ENCODE measurements at regions not wholly inside any gene's neighbourhood (a gene's known extent, or its start where the extent isn't known, plus 50 kb on each side); places are given as distances from the start of the nearest gene placed in this dataset.

DNA sequence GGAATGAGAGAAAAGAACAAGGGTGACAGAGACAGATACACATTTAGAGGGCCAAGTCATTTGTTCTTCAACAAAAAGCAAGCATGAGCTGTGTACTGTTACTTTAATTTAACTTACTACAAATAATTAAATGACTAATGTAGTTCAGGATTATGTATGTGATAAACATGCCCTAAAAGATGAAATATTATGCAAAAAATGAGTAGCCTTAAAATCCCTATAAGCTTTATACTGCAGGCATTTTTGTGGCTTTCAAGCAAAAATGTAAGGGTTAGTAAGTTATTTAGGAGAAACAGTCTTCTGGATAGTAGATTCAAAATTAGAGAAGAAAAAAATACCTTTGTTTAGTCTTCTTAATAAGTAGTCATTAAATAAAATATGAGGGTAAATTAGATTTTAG lies 431.2 kb downstream of the CSNK1G3 start:
- Histone ChIP-seq H4K20me1 (ENCODE audit: control insufficient read depth, insufficient read depth, insufficient read length) (no peaks in the 10 kb centered on the region), H4K91ac (ENCODE audit: insufficient read length, low read depth, low read length) (no peak overlapping the region), H3K79me1 (ENCODE audit: insufficient read depth, low read depth, low read length, poor library complexity, severe bottlenecking) (no peaks in the 10 kb centered on the region), H3K9ac (ENCODE audit: extremely low read depth, insufficient read length, low read length) (no peak overlapping the region), H2BK12ac (ENCODE audit: insufficient read length, low read depth, low read length) (no peak overlapping the region), H3K79me2 (ENCODE audit: insufficient read depth, low read length) (no peaks in the 10 kb centered on the region), H3K56ac (ENCODE audit: insufficient read length, low read depth, low read length) (no peak overlapping the region), H3K4me1 (ENCODE audit: insufficient read depth, low read length) (no peaks in the 10 kb centered on the region), H3K23me2 (ENCODE audit: insufficient read length, low read depth, low read length, poor library complexity, severe bottlenecking) (no peaks in the 10 kb centered on the region), H2BK5ac (ENCODE audit: insufficient read length, low read length) (no peak overlapping the region), H3K9me3 (ENCODE audit: control insufficient read depth, low read depth, low read length) (peaks cover 12% of the 10 kb centered on the region), H4K5ac (ENCODE audit: insufficient read length, low read depth, low read length) (no peak overlapping the region), H2BK20ac (ENCODE audit: low read depth, low read length, poor library complexity, severe bottlenecking) (no peak overlapping the region), H2BK120ac (ENCODE audit: low read depth, low read length, poor library complexity, severe bottlenecking) (no peak overlapping the region), H3K23ac (ENCODE audit: insufficient read length, low read depth, low read length) (no peak overlapping the region), H3K27ac (ENCODE audit: insufficient read length, low read depth, low read length) (no peak overlapping the region), H2AK5ac (ENCODE audit: insufficient read length, low read length) (no peak overlapping the region), H4K8ac (replicated peaks; ENCODE audit: insufficient read length, low read depth, low read length) (no peak overlapping the region), H3T11ph (ENCODE audit: low read length) (no peak overlapping the region), H3K18ac (ENCODE audit: insufficient read length, low read depth, low read length) (no peak overlapping the region), H3K27me3 (ENCODE audit: insufficient read depth, low read length) (no peaks in the 10 kb centered on the region), H2AFZ (ENCODE audit: low read length) (no peak overlapping the region), H3K4me2 (ENCODE audit: insufficient read depth, insufficient read length, low read length) (no peak overlapping the region), H3K4ac (ENCODE audit: low read depth, low read length) (no peak overlapping the region), H3K14ac (ENCODE audit: insufficient read depth, low read length) (no peak overlapping the region), H2BK15ac (ENCODE audit: low read depth, low read length) (no peak overlapping the region)
- Mint-ChIP-seq H3K27me3 (ENCODE audit: low read depth) (no peaks in the 10 kb centered on the region; the same call in 1 of the 2 replicates), H3K36me3 (ENCODE audit: insufficient read depth in 1 of 3, low read depth in 3 of 3) (peaks cover 37 to 86% (median 42%) of the 10 kb centered on the region in 3 experiments), H3K4me3 (no peak overlapping the region), H3K9me3 (peaks cover 49 to 55% of the 10 kb centered on the region in 2 experiments), H3K4me1 (peaks cover 0 to 13% of the 10 kb centered on the region in 2 experiments; a peak in 3 of 4 replicates), H3K27ac (no peak overlapping the region)
- no peak for DNase-seq
- TF ChIP-seq, protein P1, sequence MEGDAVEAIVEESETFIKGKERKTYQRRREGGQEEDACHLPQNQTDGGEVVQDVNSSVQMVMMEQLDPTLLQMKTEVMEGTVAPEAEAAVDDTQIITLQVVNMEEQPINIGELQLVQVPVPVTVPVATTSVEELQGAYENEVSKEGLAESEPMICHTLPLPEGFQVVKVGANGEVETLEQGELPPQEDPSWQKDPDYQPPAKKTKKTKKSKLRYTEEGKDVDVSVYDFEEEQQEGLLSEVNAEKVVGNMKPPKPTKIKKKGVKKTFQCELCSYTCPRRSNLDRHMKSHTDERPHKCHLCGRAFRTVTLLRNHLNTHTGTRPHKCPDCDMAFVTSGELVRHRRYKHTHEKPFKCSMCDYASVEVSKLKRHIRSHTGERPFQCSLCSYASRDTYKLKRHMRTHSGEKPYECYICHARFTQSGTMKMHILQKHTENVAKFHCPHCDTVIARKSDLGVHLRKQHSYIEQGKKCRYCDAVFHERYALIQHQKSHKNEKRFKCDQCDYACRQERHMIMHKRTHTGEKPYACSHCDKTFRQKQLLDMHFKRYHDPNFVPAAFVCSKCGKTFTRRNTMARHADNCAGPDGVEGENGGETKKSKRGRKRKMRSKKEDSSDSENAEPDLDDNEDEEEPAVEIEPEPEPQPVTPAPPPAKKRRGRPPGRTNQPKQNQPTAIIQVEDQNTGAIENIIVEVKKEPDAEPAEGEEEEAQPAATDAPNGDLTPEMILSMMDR (conservative IDR thresholded peaks at IDR 0.05): no peak
